Smooth muscle cell (in vitro differentiated cells): ENCODE measurements at regions not wholly inside any gene's neighbourhood (a gene's known extent, or its start where the extent isn't known, plus 50 kb on each side); places are given as distances from the start of the nearest gene placed in this dataset.

Source experiments
- DNase-seq: peaks from one replicate; lab custom pipeline; 2025; ENCODE audit not compliant: unreplicated experiment; lab: John Stamatoyannopoulos, UW
- H2AFZ ChIP-seq: fragments of 200-600 bp; sonication (generic); 2 replicates; pipeline ENCODE4 v1.6.0; 2016; ENCODE audit warnings: antibody characterized with exemption, low read depth, mild to moderate bottlenecking
- H3F3A ChIP-seq: fragments of 200-600 bp; sonication (generic); 2 replicates; pipeline ENCODE4 v1.6.0; 2017; ENCODE audit warnings: antibody characterized with exemption, low read depth
- H3K27ac ChIP-seq: fragments of 200-600 bp; sonication (generic); 2 replicates; pipeline ENCODE4 v1.5.1; 2016; ENCODE audit warnings: low read depth, mild to moderate bottlenecking
- H3K27me3 ChIP-seq: fragments of 200-600 bp; sonication (generic); 2 replicates; pipeline ENCODE4 v1.6.1; 2016; ENCODE audit warnings: low read depth, mild to moderate bottlenecking
- H3K36me3 ChIP-seq: fragments of 200-600 bp; sonication (generic); 2 replicates; pipeline ENCODE4 v1.5.1; 2016; ENCODE audit warnings: low read depth
- H3K4me1 ChIP-seq: fragments of 200-600 bp; sonication (generic); 2 replicates; pipeline ENCODE4 v1.5.1; 2016; ENCODE audit warnings: low read depth
- H3K4me2 ChIP-seq: fragments of 200-600 bp; sonication (generic); 2 replicates; pipeline ENCODE4 v1.6.0; 2016; ENCODE audit warnings: mild to moderate bottlenecking
- H3K4me3 ChIP-seq: fragments of 200-600 bp; sonication (generic); 2 replicates; pipeline ENCODE4 v1.5.1; 2016; ENCODE audit warnings: mild to moderate bottlenecking
- H3K79me2 ChIP-seq: fragments of 200-600 bp; sonication (generic); 2 replicates; pipeline ENCODE4 v1.6.0; 2016; ENCODE audit warnings: low read depth, mild to moderate bottlenecking
- H3K9ac ChIP-seq: fragments of 200-600 bp; sonication (generic); 2 replicates; pipeline ENCODE4 v1.6.0; 2016; ENCODE audit warnings: low read depth
- H3K9me3 ChIP-seq: fragments of 200-600 bp; sonication (generic); replicated peaks from 2 replicates; pipeline ENCODE4 v1.5.1; 2016; ENCODE audit warnings: low read depth
- H4K20me1 ChIP-seq: fragments of 200-600 bp; sonication (generic); 2 replicates; pipeline ENCODE4 v1.6.0; 2016; ENCODE audit warnings: low read depth
- CTCF ChIP-seq: fragments of 200-600 bp; sonication (generic); IDR thresholded peaks from 2 replicates; pipeline ENCODE4 v1.5.1; 2017; ENCODE audit warnings: borderline replicate concordance, mild to moderate bottlenecking, antibody characterized with exemption; ENCODE audit not compliant: insufficient read depth, poor library complexity, severe bottlenecking
- WGBS: methylation state at CpG from one replicate; pipeline ENCODE4 v1.1.7; 2016; ENCODE audit warnings: low lambda C conversion rate; 5-methylcytosine and 5-hydroxymethylcytosine counted together

- Histone ChIP-seq H3K4me1 (peaks cover 4% of the 10 kb centered on the region), H4K20me1 (no peaks in the 10 kb centered on the region), H3F3A (no peaks in the 10 kb centered on the region), H3K27ac (no peak overlapping the region), H3K36me3 (no peaks in the 10 kb centered on the region), H2AFZ (no peak overlapping the region), H3K4me2 (no peak overlapping the region), H3K27me3 (peaks cover 6% of the 10 kb centered on the region), H3K4me3 (no peak overlapping the region), H3K9me3 (no peaks in the 10 kb centered on the region), H3K9ac (no peak overlapping the region), H3K79me2 (no peaks in the 10 kb centered on the region)
- no peak for DNase-seq
- no peak for TF ChIP-seq CTCF
- WGBS = 74% methylated on average over 4 of the region's 4 CpGs
Observed at GRCh38 chr5:165266939-165267338, 1761.5 kb downstream of the MAT2B start.

- DNase-seq = no peak
- Histone ChIP-seq H3K9me3 (no peaks in the 10 kb centered on the region), H3K36me3 (no peaks in the 10 kb centered on the region), H3K4me1 (no peaks in the 10 kb centered on the region), H3K27ac (no peak overlapping the region), H3F3A (no peaks in the 10 kb centered on the region), H4K20me1 (no peaks in the 10 kb centered on the region), H3K9ac (no peak overlapping the region), H3K4me2 (no peak overlapping the region), H2AFZ (no peak overlapping the region), H3K79me2 (no peaks in the 10 kb centered on the region), H3K4me3 (no peak overlapping the region), H3K27me3 (peaks cover 6% of the 10 kb centered on the region)
- no peak for TF ChIP-seq CTCF
- WGBS = 85% methylated on average over 2 of the region's 2 CpGs
Observed at GRCh38 chr5:165272436-165272835, 1767.0 kb downstream of the MAT2B start.

- H3K4me2 ChIP-seq = no peak overlapping the region
- no peaks in the 10 kb centered on the region for H3K9me3 ChIP-seq
- H3K27ac ChIP-seq = no peak overlapping the region
- no peaks in the 10 kb centered on the region for H3K79me2 ChIP-seq
- no peaks in the 10 kb centered on the region for H3K36me3 ChIP-seq
- H3K9ac ChIP-seq = no peak overlapping the region
- H2AFZ ChIP-seq = no peak overlapping the region
- no peaks in the 10 kb centered on the region for H3K4me1 ChIP-seq
- H4K20me1 ChIP-seq = no peaks in the 10 kb centered on the region
- H3F3A ChIP-seq = no peaks in the 10 kb centered on the region
- 96% methylated on average over 1 of the region's 1 CpG for WGBS
- TF ChIP-seq CTCF = no peak
- H3K4me3 ChIP-seq = no peak overlapping the region
- H3K27me3 ChIP-seq = peaks cover 4% of the 10 kb centered on the region
- DNase-seq = no peak
Observed at GRCh38 chr5:165277661-165278060, 1772.2 kb downstream of the MAT2B start.

GRCh38 chr5:165282491-165282890 lies 1777.1 kb downstream of the MAT2B start:
- Histone ChIP-seq H3K27me3 (peaks cover 4% of the 10 kb centered on the region), H3F3A (no peaks in the 10 kb centered on the region), H3K4me3 (no peak overlapping the region), H3K27ac (no peak overlapping the region), H3K9me3 (no peaks in the 10 kb centered on the region), H3K9ac (no peak overlapping the region), H3K36me3 (no peaks in the 10 kb centered on the region), H4K20me1 (no peaks in the 10 kb centered on the region), H3K4me2 (no peak overlapping the region), H3K4me1 (no peaks in the 10 kb centered on the region), H2AFZ (no peak overlapping the region), H3K79me2 (no peaks in the 10 kb centered on the region)
- TF ChIP-seq CTCF = no peak
- no peak for DNase-seq
- 76% methylated on average over 1 of the region's 1 CpG for WGBS
